Endothelial cell of umbilical vein (primary cell): ENCODE measurements at regions not wholly inside any gene's neighbourhood (a gene's known extent, or its start where the extent isn't known, plus 50 kb on each side); places are given as distances from the start of the nearest gene placed in this dataset.

Source experiments
- CTCF ChIP-seq, 2 donors: IDR thresholded peaks; 1 replicate in 1 of 2; 2 replicates in 1 of 2; pipeline ENCODE4 v1.5.1; 2011; ENCODE audit warnings: low read length in 2 of 2, mild to moderate bottlenecking in 2 of 2, moderate library complexity in 2 of 2, control low read depth in 1 of 2, inconsistent platforms in 1 of 2, low read depth in 1 of 2; ENCODE audit not compliant: insufficient read depth in 1 of 2; ENCODE audit errors: extremely low read depth in 1 of 2
- EZH2 ChIP-seq: IDR thresholded peaks from 2 replicates; pipeline ENCODE4 v1.6.1; 2012; ENCODE audit warnings: borderline replicate concordance, low read depth, mild to moderate bottlenecking, moderate library complexity, low read length, inconsistent platforms; ENCODE audit not compliant: severe bottlenecking
- FOS ChIP-seq: IDR thresholded peaks from 2 replicates; pipeline ENCODE4 v1.6.1; 2011; ENCODE audit warnings: mild to moderate bottlenecking, low read length, moderate library complexity, borderline replicate concordance; ENCODE audit not compliant: insufficient read depth
- JUN ChIP-seq: IDR thresholded peaks from 2 replicates; pipeline ENCODE4 v1.6.1; 2011; ENCODE audit warnings: borderline replicate concordance, low read depth; ENCODE audit not compliant: insufficient read length, insufficient read depth
- MAX ChIP-seq: IDR thresholded peaks from 2 replicates; pipeline ENCODE4 v1.6.1; 2011; ENCODE audit not compliant: insufficient read depth, insufficient read length
- MYC ChIP-seq: IDR thresholded peaks from one replicate; pipeline ENCODE4 v1.6.1; 2011; ENCODE audit warnings: mild to moderate bottlenecking, low read depth, low read length
- POLR2A ChIP-seq: IDR thresholded peaks from 2 replicates; pipeline ENCODE4 v1.6.1; 2012; ENCODE audit warnings: low read depth, mild to moderate bottlenecking, control low read depth, low read length
- POLR2AphosphoS5 ChIP-seq: IDR thresholded peaks from 2 replicates; pipeline ENCODE4 v1.6.1; 2012; ENCODE audit warnings: low read depth, mild to moderate bottlenecking, control low read depth, low read length, moderate library complexity; ENCODE audit not compliant: insufficient read depth

- no peak for TF ChIP-seq CTCF (IDR thresholded peaks at IDR 0.05; ENCODE audit: extremely low read depth in 1 of 2, insufficient read depth in 1 of 2, low read depth in 1 of 2, low read length in 2 of 2)
- TF ChIP-seq POLR2AphosphoS5: no peak
- no peak for TF ChIP-seq EZH2
- no peak for TF ChIP-seq POLR2A
- no peak for TF ChIP-seq MYC
- no peak for TF ChIP-seq FOS
- no peak for TF ChIP-seq MAX
- no peak for TF ChIP-seq JUN
Measured at GRCh38 chr7:16958724-16959123, 76.9 kb upstream of the AGR3 start.
